ENCODE measurements at regions not wholly inside any gene's neighbourhood (a gene's known extent, or its start where the extent isn't known, plus 50 kb on each side); places are given as distances from the start of the nearest gene placed in this dataset.
A peak's percentile ranks its signal among the peaks of the same experiment; 100 is the strongest.

DNA sequence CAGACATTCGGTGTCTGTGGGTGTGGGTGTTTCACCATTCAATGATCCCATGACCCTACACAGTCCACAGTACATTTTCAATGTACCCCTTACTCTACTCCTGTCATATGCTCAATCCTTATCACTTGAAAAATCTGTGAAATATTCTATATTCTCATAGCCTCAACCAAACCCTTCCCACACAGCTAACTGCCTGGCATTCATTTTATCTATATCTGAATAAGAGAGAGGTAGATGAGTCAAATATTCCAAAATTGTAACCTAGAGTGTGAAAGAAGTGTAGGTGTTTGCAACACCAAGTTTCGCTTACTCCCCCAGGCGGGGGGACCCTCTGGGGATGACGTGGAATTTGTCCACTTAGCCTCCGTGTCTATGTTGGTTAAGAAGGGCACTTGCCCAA is 354.8 kb downstream of the ETS1 start:
- DNase-seq (ENCODE audit: low read depth in 2 of 3, low spot score in 2 of 3): peak in 1 of 3 experiments; percentile 40

DNA sequence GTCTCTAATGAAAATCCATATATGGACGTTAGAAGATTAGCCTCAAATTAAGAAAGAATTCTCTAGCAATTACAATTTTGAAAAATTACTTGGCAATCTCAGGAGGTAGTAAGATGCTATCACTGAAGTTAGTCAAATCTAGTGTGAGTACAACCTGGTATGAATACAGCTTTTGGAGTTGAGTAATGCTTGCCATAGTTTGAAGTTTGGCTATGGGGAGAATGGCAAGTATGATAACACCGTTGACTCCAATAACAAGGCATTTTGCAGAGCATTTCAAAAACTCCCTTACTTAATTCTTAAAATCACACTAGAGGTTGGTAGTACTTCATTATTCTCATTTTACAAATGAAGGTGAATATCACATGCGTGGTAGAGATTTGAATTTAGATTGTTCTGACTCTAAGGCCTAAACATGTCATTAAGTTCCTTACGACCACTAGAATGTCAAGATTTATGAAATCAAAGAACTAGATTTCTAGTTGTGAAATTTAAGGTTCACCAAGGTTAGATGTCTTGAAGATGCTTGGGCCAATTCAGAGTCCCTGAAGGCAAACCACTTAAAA is 355.4 kb downstream of the ETS1 start:
- DNase-seq (ENCODE audit: low read depth in 2 of 3, low spot score in 2 of 3): no peak

DNA sequence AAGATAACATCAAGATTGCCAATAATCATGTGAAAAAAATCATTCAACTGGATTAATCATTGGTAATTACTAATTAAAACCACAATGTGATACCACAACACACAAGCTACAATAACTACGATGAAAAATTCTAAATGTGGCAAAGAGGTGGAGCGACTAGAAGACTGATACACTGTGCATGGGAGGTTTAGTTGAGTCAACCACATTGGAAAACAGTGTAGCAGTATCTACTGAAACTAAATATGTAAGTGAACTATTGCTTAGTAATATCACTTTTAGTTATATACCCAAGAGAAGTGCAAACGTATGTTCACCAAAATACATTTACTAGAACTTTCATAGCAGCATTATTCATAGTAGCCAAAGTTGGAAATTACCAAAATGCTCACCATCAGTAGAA is 359.9 kb downstream of the ETS1 start:
- no peak for DNase-seq (ENCODE audit: low read depth in 2 of 3, low spot score in 2 of 3)

DNA sequence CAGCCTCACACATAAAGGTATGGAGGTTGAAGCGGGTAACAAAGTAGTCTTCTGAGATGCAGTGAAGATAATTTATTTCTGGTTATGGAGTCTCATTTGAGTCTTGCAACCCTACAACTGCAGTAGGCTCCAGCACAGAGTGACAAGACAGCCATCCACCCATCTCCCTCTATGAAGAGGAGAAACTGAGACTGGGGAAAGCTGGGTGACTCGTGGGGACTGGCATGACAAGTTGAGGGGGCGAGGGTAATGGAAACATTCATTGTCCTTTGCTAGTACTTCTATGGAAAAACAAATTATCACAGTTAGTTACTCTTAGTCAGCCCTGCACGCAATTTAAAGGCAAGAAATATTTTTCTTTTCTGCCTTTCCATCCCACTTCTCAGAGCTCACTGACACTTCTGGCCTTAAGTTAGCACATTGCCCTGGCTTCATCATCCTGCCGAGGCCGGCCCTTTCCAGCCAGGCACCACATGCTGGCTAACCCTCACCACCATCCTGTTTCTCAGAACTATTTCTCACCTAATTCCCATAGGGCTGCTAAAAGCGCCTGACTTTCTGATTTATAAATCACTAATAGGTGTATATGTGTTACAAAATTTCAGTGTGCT is 361.1 kb downstream of the ETS1 start:
- no peak for DNase-seq (ENCODE audit: low read depth in 2 of 3, low spot score in 2 of 3)

DNA sequence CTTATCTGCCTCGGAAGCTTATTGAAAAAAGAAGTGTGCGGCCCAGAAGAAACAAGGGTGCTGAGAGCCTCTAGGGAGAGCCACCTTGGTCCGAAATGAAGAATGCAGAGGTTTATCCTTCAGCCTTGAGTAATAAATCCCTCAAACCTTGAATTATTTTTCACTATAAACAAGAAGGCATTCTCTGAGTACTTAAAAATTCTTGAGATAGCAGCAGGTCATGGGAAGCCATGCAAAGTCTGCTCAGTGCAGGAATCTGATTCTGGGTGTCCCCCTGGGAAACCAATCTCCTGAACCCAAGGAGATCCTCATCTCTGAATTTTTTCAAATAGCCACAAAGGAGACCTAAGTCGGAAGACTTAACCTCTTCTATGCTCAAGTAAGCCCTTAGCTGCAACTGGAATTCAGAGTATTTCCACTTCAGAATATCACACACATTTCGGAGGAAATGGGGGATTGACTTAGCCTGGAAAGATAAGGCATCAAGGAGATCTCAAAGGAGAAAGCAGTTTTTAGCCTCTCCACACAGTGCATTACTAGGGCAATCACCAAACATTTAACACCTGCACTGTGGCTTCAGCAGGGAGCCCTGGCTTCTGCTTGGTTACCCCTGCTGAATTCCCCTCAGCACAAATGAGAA is 365.0 kb downstream of the ETS1 start:
- DNase-seq (ENCODE audit: low read depth in 2 of 3, low spot score in 2 of 3): no peak

DNA sequence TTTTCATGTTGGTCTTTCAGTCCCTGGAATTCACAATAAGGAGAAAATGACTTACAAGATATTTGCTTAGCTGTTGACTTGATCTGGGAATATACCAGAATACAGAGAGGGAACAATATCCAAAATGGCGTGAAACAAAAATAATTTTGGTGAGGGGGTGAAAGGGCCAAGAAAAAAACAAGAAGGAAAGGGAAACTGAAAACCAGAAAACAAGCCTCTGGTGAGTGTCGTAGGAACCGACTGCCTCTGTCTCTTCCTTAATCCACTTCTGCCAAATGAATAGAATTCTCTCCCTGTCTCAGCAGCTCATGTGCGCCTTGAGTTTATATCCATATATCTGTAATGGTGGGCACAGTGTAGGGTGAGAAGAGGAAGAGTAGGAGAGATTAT is 367.6 kb downstream of the ETS1 start:
- no peak for DNase-seq (ENCODE audit: low read depth in 2 of 3, low spot score in 2 of 3)

DNA sequence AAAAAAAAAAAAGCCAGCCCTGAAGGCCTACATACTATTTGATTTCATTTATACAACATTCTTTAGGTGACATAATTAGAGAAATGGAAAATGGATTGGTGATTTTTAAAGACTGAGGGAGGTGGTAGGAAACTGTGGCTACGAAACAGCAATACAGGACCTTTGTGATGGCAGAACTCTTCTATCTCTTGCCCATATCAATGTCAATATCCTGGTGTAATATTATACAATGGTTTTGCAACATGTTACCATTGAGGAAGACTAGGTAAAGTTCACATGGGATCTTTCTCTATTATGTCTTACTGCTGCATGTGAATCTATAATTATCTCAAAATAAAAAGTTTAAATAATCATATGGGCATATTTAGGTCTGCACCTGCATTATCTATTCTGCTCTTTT is 371.2 kb downstream of the ETS1 start:
- DNase-seq (ENCODE audit: low read depth in 2 of 3, low spot score in 2 of 3): no peak

DNA sequence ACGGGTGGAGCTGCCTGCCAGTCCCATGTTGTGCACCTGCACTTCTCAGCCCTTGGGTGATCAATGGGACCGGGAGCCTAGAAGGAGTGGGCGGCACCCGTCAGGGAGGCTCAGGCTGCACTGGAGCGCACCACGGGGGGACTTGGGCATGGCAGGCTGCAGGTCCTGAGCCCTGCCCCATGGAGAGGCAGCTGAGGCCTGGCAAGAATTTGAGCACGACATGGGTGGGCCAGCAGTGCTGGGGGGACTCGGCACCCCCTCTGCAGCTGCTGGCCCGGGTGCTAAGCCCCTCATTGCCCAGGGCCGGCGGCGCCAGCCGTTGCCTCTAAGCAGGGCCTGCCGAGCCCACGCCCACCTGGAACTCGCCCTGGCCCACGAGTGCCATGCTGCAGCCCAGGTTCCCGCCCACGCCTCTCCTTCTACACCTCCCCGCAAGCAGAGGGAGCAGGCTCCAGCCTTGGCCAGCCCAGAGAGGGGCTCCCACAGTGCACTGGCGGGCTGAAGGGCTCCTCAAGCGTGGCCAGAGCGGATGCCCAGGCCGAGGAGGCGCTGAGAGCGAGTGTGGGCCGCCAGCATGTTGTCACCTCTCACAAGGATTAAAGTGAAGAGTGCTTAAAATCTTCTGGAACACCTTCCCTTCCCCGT is 372.0 kb downstream of the ETS1 start:
- DNase-seq (ENCODE audit: low read depth in 2 of 3, low spot score in 2 of 3): no peak

DNA sequence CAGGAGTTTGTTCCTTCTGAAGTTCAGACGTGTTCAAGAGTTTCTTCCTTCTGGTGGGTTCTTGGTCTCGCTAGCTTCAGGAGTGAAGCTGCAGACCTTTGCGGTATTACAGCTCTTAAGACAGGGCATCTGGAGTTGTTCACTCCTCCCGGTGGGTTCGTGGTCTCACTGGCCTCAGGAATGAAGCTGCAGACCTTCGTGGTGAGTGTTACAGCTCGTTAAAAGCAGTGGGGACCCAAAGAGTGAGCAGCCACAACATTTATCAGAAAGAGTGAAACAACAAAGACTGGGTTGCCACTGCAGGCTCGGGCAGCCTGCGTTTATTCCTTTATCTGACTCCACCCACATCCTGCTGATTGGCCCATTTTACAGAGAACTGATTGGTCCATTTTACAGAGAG is 373.1 kb downstream of the ETS1 start:
- no peak for DNase-seq (ENCODE audit: low read depth in 2 of 3, low spot score in 2 of 3)

DNA sequence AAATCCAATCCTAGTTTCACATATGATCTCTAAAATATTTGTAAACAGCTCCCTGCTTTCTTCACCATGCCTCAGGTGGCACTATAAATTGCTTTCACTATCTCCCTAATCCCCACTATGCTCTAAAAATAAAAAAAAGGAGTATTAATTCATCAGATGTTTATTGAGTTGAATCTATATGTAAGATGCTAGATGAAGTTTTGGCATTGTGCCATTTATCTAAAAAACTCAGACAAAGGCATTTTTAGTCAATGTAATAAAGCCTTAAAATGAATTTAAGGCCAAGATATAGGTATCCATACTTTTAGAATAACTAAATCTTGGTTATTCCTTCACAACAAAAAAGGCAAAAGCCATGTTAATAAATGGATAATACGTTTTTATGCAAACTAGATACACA is 373.9 kb downstream of the ETS1 start:
- no peak for DNase-seq (ENCODE audit: low read depth in 2 of 3, low spot score in 2 of 3)

DNA sequence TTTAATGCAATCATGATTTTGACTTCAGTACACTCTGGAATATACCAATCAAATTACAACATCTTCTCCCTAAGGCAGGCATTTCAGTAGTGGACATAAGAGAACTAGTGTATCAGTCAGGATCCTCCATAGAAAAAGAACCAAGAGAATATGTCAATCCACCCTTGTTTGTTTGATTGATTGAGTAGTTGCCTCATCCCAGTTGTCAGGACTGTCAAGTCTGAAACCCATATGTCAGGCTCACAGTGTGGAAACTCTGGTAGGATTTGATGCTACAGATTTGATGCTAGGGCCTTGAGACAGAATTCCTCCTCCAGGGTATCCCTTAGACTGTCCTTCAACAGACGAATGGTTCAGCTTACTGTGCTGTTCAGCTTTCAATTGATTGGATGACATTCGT is 375.0 kb downstream of the ETS1 start:
- DNase-seq (ENCODE audit: low read depth in 2 of 3, low spot score in 2 of 3): no peak

DNA sequence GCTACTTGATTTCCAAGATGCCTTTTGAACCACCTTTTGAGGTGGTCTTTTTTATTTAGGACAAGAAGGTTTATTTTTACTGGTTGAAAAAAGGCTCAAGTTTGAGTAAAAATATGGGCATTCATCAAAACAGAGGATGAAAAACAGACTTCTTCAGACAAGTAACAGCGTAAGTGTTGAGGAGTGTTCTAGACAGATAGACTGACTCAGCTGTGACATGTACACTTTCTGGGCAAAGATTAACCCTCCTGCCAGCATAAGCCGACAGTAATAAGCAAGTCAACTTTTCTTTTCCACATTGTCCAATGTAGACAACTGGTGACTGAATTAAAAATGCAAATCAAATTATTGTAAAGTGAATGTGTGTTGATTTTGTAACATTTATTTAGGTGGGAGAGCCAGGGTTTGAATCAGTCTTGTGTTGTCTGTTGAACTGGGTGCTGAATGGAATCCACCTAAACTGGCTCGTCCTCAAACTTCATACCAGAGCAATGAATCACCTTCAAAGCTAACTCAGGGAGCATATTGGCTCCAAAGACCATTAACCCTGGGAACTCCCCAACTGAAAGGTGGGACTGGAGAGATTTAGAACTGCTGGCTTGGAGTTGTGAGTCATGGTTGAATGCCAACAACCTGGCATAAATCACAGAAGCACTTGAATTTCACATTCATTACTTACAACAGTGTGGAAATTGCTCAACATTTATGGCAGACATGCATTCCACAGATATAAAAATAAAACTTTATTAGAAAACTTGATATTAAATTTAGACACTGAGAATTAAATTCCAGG is 377.0 kb downstream of the ETS1 start:
- no peak for DNase-seq (ENCODE audit: low read depth in 2 of 3, low spot score in 2 of 3)

DNA sequence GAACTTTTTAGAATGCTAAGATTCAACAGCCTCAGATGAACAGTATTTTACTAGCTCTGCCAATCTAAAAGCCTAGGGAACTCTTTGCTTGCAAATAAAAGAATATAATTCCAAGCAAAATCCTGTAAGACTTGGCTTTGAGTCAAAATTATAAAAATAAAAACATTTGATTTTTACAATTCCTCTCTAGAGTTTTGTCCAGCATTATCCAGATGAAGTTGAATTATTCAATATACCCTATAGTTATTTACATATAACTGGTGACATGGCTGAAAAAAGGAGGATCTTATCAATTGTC is 378.3 kb downstream of the ETS1 start:
- DNase-seq (ENCODE audit: low read depth in 2 of 3, low spot score in 2 of 3): no peak

DNA sequence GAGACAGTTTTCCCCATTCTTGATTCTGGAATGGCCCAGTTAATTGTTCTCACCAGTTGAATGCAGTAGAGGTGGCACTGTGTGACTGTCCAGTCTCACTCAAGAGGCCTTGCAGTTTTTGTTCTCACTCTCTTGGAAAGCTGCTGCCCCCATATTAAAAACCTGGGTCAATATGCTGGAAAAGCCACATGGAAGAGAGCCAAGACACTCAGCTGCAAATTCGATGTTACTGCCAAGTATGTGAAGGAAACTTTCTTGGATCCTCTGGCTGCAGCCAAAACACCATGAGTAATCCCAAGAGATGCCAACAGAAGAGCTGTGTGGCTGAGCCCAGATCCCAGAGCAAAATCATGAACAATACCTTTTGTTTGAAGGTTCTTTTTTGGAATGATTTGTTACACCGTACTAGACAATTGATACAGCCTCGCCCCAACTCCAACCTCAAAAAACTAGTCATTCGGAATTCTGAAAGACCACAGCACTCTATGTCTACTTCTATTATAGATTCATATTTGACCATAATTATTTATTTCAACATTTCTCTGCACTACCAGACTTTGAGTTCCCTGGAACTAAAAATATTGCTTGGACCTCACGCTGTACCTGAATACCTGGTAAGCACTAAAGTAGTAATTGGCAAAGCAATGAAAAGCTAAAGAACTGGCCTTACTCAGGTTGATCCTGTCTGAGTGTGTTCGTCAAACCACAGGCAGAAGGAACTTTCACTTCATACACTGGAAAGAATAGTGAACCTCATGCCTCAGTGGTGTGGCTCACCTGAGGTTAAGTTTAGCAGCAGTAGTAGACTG is 378.8 kb downstream of the ETS1 start:
- DNase-seq (ENCODE audit: low read depth in 2 of 3, low spot score in 2 of 3): no peak

DNA sequence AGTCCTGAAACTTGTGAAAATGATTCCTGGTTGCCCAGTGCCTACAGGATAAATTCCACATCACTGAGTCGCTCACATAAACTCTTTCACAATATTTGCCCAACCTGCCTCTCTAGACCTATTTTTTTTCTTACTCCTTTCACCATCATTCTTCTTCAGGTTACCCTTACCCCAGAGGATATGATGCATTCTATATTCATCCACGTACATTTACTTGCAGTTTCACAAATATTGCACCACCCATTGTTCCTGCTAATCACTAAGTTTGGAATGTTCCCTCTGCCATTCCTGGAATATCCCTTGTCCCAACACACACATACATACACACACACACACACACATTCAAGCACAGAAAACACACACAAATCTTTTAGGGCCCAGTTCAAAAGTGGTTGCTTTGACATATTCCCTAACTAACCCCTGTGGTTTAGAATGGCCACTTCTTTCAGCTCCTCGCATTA is 379.5 kb downstream of the ETS1 start:
- no peak for DNase-seq (ENCODE audit: low read depth in 2 of 3, low spot score in 2 of 3)

DNA sequence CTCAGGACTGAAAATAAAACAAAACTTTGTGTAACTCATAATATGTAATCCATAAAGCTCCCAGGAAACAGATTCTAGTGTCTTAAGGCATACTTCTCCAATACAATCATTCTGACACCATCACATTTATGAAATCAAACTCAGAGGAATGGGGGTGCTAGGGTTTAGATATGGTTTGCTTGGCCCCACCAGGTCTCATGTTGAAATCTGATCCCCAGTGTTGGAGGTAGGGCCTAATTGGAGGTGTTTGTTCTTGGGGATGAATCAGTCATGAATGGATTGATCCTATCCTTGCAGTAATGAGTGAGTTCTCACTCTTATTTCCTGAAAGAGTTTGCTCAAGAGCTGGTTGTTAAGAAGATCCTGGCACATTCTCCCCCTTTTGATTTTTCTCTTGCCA is 380.9 kb downstream of the ETS1 start:
- no peak for DNase-seq (ENCODE audit: low read depth in 2 of 3, low spot score in 2 of 3)

DNA sequence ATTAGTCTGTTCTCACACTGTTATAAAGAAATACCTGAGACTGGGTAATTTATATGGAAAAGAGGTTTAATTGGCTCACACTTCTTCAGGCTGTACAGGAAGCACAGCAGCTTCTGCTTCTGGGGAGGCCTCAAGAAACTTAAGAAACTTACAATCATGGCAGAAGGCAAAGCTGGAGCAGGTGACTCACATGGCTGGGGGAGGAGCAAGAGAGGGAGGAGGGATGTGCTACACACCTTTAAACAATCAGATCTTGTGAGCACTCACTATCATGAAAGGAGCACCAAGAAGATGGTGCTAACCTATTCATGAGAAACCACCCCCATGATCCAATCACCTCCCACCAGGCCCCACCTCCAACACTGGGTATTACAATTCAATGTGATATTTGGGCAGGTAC is 381.6 kb downstream of the ETS1 start:
- no peak for DNase-seq (ENCODE audit: low read depth in 2 of 3, low spot score in 2 of 3)

DNA sequence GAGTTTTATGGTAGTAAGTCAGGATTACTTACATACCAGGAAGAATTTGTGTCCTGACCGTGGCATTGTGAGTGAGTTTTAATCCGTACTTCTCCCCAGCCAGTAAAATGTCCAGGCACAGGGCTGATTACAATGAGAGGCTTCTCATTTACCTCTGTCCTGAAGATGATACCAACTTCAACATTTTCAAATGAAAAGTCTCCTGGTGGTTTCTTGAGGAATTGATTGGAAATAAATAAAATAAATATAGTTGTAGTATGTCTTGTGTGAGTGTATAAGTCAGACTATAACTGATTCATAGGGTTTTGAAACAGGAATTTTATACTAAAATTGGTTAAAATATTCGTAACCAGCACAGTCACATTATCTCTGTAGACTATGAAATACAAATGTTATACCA is 382.5 kb downstream of the ETS1 start:
- no peak for DNase-seq (ENCODE audit: low read depth in 2 of 3, low spot score in 2 of 3)

DNA sequence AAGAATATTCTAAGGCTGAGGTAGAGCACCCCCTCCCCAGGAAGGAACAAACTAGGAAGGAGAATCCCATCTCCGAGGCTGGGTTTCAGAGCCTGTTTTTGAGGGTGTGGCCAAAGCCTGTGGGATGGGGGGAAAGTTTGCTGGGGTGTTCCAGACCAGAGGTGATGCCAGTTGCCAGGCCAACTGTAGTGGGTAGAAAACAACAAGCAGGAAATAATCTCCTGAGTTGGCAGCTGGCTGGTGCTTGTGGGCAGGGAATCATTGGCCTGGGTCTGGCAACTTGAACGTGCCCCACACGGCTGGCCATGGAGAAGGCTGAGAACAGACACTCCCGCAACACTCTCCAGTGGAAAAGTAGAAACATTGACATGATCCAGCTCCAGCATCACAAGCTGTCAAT is 385.6 kb downstream of the ETS1 start:
- no peak for DNase-seq (ENCODE audit: low read depth in 2 of 3, low spot score in 2 of 3)

DNA sequence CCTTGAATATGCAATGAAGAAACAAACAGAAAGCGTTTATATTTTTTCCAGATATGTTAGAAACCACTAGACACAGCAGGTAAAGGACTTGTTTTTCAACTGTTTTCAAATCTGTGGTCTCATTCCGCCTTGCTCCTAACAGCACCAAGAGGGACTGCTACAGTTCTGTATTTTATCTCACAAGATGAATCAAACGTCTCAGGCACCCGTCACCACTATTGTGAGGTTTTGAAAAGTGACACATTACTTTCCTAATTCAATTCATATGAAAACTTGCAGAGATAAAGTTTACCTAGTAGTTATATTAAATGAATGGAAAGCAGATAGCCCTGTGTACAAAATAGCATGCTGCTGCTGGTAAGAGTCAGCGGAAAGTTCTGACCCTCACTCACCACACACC is 386.3 kb downstream of the ETS1 start:
- no peak for DNase-seq (ENCODE audit: low read depth in 2 of 3, low spot score in 2 of 3)

DNA sequence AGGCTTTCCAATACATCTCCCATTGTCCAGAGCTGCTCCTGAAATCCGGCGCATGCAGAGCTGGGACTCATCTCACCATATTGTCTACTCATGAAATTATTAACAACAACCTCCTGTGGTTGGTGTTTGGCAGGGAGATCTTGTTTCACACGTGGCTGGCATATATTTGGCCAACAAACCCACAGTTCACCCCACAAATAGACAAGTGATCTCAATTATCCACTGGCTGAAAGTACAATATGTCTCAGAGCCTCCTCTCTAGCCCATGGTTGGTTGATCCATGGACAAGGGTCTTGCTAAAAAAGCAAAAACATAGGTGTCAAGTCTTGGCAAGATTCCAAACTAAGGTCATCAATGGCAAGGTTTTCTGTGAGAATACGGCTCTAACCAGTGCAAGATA is 386.9 kb downstream of the ETS1 start:
- DNase-seq (ENCODE audit: low read depth in 2 of 3, low spot score in 2 of 3): no peak
